Activated CD4-positive, CD25-positive, alpha-beta regulatory T cell treated with anti-CD3 and anti-CD28 coated beads, Interleukin-2, amount 50 U/mL, for 16 hours (primary cell): ENCODE measurements at regions not wholly inside any gene's neighbourhood (a gene's known extent, or its start where the extent isn't known, plus 50 kb on each side); places are given as distances from the start of the nearest gene placed in this dataset.
"Not testable (repeated sequence)": the region's sequence is repeated elsewhere in the genome, so short reads cannot be mapped to it uniquely, and the experiment has no call there.

Experiments used
- DNase-seq: peaks from one replicate; pipeline ENCODE4 v3.0.0-alpha.2; 2020; ENCODE audit warnings: low read depth, low spot score

DNA sequence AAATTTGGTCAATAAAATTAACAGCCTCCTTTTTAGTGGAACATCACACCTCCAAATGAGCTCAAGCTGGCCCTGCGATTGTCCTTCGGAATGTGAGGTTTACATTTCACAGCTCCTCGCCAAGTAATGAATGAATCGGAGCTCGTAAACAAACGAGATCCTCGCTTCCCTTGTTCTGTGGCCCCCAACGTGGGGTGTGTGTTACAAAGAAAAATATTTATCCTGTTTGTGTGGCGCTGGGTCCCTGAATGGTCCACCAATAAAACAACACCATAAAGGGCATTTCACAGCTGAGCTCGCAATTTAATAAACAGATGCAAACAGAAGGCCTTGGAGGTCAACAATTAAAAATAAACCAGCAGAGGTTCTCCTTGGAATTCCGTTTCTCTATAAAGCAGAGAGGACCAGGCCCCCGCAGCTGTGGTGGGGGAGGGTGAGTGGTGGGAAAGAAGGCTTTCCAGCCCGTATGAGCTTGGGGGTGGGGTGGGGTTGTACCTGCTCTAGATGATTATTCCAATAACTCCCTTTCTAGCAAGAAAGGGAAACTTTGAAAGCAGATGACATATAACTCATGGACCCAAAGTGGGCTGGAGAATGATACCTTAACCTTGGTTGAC, 393.9 kb upstream of the SALL1 start:
- DNase-seq = no peak

- DNase-seq = no peak
Measured at GRCh38 chr16:51543971-51544370, 392.9 kb upstream of the SALL1 start.

DNA sequence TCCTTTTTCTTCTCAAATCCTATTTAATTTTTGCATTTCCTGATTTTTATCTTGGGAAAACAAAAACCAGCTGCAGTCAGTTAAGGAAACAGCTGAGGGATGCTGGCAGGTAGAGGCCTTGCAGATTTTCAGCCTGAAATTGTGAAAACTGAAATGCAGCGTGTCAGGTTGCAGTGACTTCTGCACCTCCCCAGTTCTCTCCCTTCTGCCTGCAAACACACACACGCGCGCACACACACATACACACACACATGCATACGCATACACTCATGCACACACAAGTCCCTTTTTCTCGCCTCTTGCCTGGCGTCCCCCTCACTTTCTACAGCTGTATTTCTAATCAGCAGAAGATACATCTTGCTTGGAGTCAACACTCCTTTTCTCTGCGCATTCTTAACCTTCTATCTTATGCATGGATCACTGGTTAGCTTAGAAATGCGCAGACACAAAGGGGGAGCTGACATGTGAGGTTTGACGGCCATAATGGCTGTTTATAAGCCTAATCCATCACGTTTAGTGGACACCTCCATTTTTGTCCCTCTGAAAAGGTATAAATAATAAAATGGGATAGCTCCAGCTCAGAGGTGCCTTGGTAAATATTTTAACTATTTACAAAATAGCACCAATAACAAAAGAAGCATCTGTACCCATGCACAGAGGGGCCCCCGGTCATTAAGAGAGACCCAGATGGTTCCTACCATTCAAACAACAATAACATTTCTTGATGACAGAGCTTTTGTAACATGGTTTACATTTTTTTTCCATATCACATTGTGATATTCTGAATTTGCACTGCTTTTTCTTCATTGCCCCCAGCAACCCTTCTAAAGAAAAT, 392.1 kb upstream of the SALL1 start:
- DNase-seq = no peak

DNA sequence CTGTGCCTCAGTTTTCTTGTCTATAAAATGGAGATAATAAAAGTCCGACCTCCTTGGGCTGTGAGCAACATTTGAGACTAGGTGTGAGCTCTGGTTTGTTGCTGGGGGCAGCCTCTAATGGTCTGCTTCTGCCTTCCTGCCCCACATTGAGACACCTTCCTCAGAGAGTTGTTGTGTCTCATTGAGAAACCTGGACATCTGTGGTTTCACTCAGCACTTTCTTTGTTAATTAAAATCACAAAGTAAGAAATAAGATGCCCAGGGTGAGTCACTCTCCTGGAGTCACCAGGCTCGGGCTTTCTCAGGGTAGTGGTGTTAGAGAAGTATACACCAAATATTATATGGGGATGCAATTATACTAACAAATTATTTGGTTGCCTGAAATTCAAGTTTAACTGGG, 389.2 kb upstream of the SALL1 start:
- no peak for DNase-seq

DNA sequence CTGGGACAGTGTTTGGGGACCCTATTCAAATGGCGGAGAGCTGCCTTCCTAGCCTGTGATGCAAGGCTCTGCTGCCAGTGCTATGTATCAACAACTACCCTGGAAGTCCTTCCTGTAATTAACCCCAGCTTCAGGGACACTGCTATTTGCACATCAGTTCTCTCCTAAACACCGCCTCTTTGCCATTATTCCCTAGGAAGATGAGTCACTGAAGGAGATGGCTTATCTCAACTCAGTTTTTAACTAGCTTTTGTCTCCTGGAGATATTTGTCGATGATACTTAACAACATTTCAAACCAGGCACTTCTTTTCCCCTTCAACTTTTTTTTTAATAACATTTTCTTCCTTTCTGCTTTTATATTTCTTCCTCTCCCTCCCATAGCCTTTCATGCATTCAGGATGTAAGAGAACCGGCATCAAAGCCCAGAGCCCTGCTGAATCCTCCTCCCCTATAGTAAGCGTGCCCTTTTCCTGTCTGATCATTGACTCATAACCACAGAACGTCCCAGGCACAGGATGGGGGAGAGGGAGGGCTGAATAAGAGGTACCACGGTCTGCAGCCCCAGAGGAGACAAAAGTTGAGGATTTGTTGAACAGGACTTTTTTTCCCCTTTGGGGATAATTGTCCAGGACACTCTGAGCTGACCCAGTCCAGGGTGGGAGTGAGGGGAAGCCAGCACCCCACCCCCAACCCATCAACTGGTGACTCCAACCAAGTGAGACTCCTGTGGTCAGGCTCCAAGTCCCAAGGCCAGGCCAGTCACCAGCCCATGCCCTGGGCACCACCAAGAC, 387.8 kb upstream of the SALL1 start:
- DNase-seq = no peak

- DNase-seq = no peak
Measured at GRCh38 chr16:51535591-51535990, 384.5 kb upstream of the SALL1 start.

DNA sequence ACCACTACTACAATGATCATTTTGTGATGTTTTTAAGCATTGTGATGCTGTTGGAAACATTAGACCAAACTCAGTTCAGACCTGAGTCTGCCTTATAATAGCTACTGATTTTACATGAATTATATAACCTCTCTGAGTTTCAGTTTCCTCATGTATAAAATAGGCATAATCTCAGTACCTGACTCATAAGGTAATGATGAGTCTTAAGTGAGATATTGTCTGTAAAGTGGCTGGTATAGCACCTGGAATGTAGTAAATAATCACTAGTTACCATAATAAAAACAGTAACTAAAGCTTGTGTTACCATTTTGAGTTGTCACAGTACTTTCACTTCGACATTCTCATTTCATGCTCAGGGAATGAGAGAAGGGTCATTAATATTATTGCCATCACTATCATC, 381.5 kb upstream of the SALL1 start:
- DNase-seq = no peak

DNA sequence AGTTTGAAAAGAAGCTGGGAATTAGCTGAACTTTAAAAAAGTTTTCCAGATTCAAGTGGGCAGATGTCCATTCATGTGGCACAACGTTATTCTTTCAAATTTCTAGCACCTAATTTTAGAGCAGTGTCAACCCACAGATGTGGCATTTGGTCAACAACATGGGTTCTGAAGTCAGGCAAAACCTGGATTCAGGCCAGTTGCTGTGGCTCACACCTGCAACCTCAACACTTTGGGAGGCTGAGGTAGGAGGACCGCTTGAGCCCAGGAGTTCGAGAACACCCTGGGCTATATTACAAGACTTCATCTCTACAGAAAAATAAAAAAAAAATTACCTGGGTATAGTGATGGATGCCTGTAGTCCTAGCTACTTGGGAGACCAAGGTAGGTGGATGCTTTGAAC, 380.2 kb upstream of the SALL1 start:
- no peak for DNase-seq

DNA sequence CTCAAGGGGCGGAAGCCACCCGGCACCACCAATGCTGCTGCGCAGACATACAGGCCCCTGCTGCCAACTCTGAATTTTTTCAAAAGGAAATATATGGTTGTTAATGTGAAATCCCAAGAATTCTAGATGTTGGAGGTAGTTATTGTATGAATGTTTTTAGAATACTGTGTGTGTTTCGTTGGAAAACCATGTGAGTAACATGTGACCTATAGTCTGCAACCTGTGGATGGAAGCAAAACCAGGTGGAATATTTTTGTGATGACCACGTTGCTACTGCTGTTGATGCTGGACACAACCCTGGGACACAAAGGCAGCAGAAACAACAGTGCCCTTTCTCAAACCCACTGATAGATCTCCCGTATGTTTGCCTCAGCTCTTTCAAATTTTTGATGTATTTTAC, 376.3 kb upstream of the SALL1 start:
- DNase-seq = no peak

DNA sequence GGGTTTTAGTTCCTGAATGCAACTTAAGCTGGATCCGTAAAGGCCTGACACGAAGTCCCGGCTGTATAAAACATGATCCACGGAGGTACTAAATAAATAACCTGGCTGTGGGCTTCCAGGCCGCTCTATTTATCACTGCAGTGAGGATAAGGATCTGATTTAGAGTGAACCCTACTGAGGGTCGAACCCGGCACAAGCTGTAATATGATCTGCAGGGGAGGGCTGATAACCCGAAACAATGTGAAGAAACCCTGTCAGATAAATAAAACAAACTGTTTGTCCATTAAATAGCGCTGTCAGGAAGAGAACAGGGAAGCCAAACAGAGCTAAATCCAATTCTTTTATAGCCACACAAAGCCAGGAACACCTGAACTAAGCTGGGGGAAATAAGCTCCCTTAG, 375.6 kb upstream of the SALL1 start:
- no peak for DNase-seq

DNA sequence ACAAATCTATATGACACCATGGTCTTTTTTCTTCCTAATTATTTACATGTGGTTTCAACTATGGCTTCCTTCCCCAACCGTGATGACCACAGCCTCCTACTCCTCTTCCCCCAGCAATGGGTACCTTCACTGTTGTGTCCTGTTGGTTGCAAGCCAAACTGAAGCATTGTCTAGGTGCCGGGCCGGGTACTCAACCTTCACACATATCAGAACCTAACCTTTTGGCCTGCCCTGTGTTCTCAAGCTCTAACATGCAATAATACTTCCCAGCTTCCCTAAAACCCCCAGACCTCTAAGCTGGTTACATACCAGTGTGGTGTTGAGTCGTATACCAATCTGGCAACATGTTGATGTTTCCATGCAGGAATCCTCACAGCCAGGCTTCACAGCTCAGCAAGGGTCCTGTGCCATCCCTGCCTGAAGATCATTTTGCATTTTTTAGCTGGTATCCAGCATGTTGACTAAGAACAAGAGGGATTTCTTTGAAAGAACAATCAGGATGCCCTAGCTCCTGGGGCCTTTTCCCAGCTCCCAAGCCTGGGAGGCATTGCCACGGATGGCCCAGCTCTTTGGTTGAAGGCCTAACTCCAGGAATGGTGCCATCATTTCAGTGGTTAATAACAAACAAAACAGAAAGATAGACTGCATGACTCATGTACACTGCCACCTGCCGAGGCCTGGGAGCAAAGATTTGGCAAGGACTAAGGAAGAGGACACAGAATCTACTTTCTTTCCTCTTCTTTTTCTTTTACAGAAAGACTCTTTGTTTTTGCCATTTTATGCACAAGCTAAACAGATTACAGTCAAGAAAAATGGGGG, 373.7 kb upstream of the SALL1 start:
- DNase-seq = no peak

DNA sequence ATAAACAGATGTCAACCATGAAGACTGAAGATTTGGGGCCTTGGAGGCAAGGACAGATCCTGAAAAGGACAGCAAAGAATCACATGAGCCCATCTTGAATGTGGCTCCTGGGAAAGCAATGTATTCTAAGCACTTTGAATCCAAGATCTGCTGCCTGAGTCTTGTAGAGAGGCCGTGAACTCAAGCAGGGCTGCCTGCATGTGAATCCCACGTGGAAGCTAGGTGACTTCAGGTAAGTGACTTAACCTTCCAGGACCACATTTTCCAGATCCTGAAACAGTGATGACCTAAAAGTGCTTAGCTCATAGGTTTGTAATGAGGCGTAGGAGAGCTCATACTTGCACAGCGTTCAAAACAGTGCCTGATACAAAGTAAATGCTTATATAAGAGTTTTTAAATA, 373.0 kb upstream of the SALL1 start:
- no peak for DNase-seq

- no peak for DNase-seq
Measured at GRCh38 chr16:51523400-51523799, 372.3 kb upstream of the SALL1 start.

GRCh38 chr16:51522902-51523301, 371.8 kb upstream of the SALL1 start:
- no peak for DNase-seq

- DNase-seq = not testable (repeated sequence)
Measured at GRCh38 chr16:51516960-51517359, 365.9 kb upstream of the SALL1 start.

- no peak for DNase-seq
Measured at GRCh38 chr16:51510416-51510815, 359.3 kb upstream of the SALL1 start.

GRCh38 chr16:51509336-51509735, 358.3 kb upstream of the SALL1 start:
- DNase-seq = no peak

GRCh38 chr16:51508490-51509212, 357.6 kb upstream of the SALL1 start:
- no peak for DNase-seq

GRCh38 chr16:51507286-51507685, 356.2 kb upstream of the SALL1 start:
- DNase-seq = no peak

- no peak for DNase-seq
Measured at GRCh38 chr16:51500306-51500705, 349.2 kb upstream of the SALL1 start.
